NCI-H82 (cell line): ENCODE measurements at regions not wholly inside any gene's neighbourhood (a gene's known extent, or its start where the extent isn't known, plus 50 kb on each side); places are given as distances from the start of the nearest gene placed in this dataset.
"Not testable (repeated sequence)": the region's sequence is repeated elsewhere in the genome, so short reads cannot be mapped to it uniquely, and the experiment has no call there.

ENCODE experiments used
- DNase-seq: peaks from one replicate; lab custom pipeline; 2025; lab: John Stamatoyannopoulos, UW

GRCh38 chr2:129912066-129912820 lies 67.2 kb upstream of the RAB6C start:
- no peak for DNase-seq

DNA sequence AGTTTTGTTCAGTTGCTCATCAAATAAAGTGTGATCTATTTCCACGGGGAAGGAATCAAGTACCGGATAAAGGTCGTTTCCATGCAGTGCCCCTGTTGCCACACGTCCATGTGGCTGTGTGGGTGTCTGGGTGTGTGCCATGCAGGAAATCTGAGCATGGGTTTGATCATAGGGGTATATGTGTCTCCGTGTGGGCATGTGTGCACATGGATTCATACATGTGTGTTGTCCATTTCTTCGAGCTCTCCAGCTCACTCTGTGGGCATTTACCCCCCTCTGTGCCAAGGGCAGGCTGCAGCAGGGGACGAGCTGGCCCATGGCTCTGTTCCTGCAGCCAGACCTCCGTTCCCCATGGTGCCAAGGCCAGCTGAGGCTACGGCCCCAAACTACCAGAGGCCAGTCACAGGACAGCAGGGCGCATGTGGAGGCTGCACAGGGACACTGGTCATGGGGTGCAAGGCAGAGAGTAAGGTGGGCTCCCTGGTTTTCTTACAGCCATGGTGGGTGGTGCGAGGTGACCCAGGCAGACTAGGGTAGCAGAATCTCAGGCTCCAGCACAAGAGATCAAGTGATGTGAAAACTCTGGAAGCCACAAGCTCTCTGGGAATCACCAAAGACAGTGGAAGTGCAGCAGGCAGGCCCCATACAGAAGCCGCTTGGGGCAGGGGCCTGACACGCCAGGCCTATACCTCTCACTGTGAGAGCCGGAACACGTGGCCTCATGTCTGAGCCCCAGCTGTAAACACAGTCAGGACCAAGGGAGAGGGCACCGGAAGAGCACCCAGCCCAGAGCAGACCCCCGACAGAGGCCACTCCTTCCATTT lies 66.4 kb upstream of the RAB6C start:
- DNase-seq = no peak

DNA sequence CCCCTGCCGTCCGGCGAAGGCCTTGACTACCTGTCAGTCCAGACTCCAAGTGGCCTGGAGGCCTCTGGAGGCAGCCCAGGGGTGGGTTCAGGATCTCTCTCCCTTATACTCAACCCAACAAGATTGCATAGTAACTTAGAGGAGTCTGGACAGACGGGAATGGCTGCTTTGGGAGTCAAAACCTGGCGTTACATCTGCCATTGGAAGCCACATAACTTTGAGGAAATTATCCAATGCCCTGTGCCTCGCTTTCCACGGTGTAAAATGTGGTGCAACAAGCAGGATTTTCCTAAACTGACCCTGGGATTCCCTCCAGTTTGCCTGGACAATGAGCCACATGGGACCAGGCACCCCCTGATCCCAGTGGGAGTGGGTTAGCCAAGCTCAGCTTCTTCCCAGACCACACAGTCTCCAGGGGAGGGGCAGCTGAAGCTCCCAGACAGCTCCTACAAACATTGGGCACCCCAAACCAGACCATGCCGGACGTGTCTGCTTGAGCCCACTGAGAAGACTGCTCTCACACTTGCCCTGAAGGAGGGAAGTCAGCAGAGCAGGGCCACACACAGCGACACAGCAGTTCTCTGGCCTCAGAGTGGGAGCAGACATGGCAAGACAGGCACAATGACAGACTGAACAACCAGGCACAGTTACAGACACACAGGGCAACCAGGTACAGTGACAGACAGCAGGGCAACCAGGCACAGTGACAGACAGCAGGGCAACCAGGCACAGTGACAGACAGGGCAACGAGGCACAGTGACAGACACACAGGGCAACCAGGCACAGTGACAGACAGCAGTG lies 65.6 kb upstream of the RAB6C start:
- no peak for DNase-seq

DNA sequence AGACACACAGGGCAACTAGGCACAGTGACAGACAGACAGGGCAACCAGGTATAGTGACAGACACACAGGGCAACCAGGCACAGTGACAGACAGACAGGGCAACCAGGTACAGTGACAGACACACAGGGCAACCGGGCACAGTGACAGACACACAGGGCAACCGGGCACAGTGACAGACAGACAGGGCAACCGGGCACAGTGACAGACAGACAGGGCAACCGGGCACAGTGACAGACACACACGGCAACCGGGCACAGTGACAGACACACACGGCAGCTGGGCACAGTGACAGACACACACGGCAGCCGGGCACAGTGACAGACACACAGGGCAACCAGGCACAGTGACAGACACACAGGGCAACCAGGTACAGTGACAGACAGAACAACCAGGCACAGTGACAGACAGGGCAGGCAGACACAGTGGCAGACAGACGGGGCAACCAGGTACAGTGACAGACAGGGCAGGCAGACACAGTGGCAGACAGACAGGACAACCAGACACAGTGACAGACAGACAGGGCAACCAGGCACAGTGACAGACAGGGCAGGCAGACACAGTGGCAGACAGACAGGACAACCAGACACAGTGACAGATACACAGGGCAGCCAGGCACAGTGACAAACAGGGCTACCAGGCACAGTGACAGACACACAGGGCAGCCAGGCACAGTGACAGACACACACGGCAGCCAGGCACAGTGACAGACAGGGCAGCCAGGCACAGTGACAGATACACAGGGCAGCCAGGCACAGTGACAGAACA lies 64.7 kb upstream of the RAB6C start:
- no peak for DNase-seq

- no peak for DNase-seq
Observed at GRCh38 chr2:129915303-129915840, 64.1 kb upstream of the RAB6C start.

DNA sequence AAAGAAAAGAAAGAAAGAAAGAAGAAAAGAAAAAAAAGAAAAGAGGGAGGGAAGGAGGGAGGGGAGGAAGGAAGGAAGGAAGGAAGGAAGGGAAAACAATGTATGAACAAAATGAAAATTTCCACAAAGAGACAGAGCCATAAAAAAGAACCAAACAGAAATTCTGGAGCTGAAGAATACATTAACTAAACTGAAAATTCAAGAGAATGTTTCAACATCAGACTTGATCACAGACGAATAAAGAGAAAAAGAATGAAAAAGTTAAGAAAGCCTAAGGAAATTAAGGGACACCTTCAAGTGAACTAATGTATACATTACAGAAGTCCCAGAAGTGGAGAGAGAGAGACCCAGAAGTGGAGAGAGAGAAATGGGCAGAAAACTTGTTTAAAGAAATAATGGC lies 60.9 kb upstream of the RAB6C start:
- no peak for DNase-seq

- peak; percentile 40 for DNase-seq
Observed at GRCh38 chr2:129922571-129923264, 56.7 kb upstream of the RAB6C start.

- DNase-seq = peak; percentile 77
Observed at GRCh38 chr2:129923265-129924091, 56.0 kb upstream of the RAB6C start.

- not testable (repeated sequence) for DNase-seq
Observed at GRCh38 chr2:129924115-129924514, 55.4 kb upstream of the RAB6C start.

GRCh38 chr2:129925381-129925780 lies 54.1 kb upstream of the RAB6C start:
- DNase-seq = no peak

- DNase-seq = no peak
Observed at GRCh38 chr2:129927696-129928095, 51.8 kb upstream of the RAB6C start.

DNA sequence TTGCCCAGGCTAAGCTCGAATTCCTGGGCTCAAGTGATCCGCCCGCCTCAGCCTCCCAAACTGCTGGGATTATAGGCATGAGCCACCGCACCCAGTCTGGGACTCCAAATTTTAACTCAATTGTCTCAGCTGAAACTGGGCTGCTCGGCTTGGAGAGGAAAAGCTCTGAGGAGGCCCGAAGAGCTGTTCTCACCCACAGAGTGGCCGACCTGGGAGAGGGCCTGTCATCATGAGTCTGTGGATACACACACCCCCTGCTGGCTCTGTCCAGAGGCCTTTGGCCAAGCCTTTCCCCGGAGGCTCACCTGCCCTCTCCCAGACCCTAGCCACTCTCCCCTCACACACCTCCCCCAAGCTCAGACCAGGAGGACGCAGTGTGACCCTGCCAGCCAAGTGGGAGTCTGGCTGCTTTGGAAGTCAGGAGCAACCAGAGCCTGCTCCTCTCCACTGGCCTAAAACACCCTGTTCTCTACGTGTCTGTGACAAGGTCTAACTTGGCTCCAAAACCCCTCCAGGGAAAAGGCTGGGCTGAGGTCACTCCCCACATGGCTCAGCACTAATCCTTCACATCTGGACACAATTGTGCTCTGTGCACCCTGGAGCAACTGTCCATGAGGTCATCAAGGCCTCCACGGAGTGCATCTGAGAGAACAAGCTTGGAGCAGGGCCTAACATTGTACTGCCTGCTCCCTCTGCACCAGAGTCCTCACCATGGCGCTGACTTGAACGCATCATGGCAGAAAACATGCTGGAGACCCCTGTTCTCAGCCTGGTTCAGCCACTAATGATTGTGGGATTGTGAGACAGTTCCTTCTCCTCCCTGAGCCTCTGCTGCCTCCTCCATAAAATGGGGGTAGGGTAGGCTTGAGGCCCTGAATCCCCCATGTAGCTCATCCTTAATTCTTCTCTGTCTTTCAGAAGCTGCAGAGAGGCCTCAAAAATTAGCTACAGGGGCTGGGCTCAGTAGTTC lies 49.9 kb upstream of the RAB6C start:
- no peak for DNase-seq
